ENCODE measurements at regions not wholly inside any gene's neighbourhood (a gene's known extent, or its start where the extent isn't known, plus 50 kb on each side); places are given as distances from the start of the nearest gene placed in this dataset.
"Not testable (repeated sequence)": the region's sequence is repeated elsewhere in the genome, so short reads cannot be mapped to it uniquely, and the experiment has no call there.

DNA sequence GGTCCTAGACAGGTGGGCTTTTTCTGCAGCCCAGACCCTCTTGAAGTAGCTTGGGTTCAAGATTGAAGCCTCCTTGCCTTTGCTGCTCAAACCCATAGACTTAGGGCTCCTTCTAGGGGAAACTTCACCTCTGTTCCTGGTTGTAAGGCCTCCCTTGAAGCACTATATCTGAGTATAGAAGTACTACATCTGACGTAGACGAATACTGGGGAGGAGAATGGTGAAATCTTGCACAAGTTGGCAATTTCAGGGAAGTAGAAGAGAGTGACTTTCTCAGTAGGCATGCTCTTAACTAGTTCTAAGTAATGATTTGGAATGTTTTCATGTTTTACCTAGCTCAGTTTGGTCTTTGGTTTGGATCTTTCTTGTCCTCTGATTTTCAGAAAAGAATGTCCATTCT, 71.7 kb upstream of the ZNG1B start:
- not testable (repeated sequence) for H3K27ac ChIP-seq (ENCODE audit: insufficient read depth, low read depth, low read length, poor library complexity, severe bottlenecking); H3K9me3 ChIP-seq (ENCODE audit: control insufficient read depth, low read length); H3K4me1 ChIP-seq (ENCODE audit: control insufficient read depth, insufficient read depth, low read length); H3K27me3 ChIP-seq (ENCODE audit: control insufficient read depth, insufficient read depth, low read length, poor library complexity, severe bottlenecking); H3K36me3 ChIP-seq (ENCODE audit: control insufficient read depth, insufficient read depth, low read length); H3K4me3 ChIP-seq (ENCODE audit: insufficient read depth, low read depth, low read length)
- WGBS, 2 experiments = 90 to 98% methylated on average over 2 of the region's 2 CpGs

DNA sequence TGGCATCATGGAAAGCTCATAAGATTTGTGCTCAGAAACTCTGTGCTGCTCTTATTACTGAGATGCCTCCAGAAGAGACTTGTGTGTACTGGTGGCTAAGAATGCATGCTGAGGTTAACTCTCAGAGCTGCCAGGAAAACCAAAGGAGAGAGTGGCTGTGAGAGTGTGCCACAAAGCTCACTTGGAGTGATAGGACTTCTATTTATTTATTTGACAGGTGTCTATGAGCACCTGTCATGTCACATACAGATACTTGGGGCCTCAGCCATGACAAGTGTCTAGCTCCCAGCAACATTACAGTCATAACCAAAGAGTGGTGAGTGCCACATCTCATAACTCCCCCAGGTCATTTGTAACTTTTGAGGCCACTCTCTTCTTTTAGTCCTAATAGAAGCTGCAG, 72.2 kb upstream of the ZNG1B start:
- not testable (repeated sequence) for H3K36me3 ChIP-seq (ENCODE audit: control insufficient read depth, insufficient read depth, low read length); H3K27ac ChIP-seq (ENCODE audit: insufficient read depth, low read depth, low read length, poor library complexity, severe bottlenecking); H3K4me1 ChIP-seq (ENCODE audit: control insufficient read depth, insufficient read depth, low read length); H3K9me3 ChIP-seq (ENCODE audit: control insufficient read depth, low read length); H3K4me3 ChIP-seq (ENCODE audit: insufficient read depth, low read depth, low read length); H3K27me3 ChIP-seq (ENCODE audit: control insufficient read depth, insufficient read depth, low read length, poor library complexity, severe bottlenecking)

- peaks cover 26% of the 10 kb centered on the region for H3K27me3 ChIP-seq (ENCODE audit: control insufficient read depth, insufficient read depth, low read length, poor library complexity, severe bottlenecking)
- H3K36me3 ChIP-seq (ENCODE audit: control insufficient read depth, insufficient read depth, low read length) = no peaks in the 10 kb centered on the region
- H3K27ac ChIP-seq (ENCODE audit: insufficient read depth, low read depth, low read length, poor library complexity, severe bottlenecking) = no peak overlapping the region
- H3K4me3 ChIP-seq (ENCODE audit: insufficient read depth, low read depth, low read length) = no peak overlapping the region
- H3K9me3 ChIP-seq (ENCODE audit: control insufficient read depth, low read length) = no peaks in the 10 kb centered on the region
- 89 to 95% methylated on average over 3 of the region's 3 CpGs for WGBS, 2 experiments
- peaks cover 3% of the 10 kb centered on the region for H3K4me1 ChIP-seq (ENCODE audit: control insufficient read depth, insufficient read depth, low read length)
These were observed 76.4 kb upstream of the ZNG1B start for GRCh38 chr2:113361051-113361450.

DNA sequence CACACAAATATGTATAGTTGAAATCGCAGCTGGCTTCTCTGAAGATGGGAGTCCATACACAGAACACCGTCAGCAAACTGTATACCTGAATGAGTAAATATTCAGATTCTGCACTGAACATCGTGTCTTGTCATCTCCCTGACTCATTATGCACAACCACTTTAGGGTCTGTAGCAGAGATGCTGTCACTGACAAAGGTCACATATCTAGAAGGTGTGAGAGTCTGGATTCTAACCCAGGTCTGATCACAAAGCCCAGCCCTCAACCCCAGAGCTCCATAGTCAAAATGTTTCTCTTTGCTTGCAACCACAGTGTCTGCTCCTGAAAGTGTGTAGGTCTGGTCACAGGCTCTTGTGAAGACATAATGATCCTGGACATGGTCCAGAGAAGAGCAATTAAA, 78.3 kb upstream of the PAX8 start:
- Histone ChIP-seq H3K4me3 (ENCODE audit: insufficient read depth, low read depth, low read length) (no peak overlapping the region), H3K27ac (ENCODE audit: insufficient read depth, low read depth, low read length, poor library complexity, severe bottlenecking) (no peak overlapping the region), H3K4me1 (ENCODE audit: control insufficient read depth, insufficient read depth, low read length) (peaks cover 12% of the 10 kb centered on the region), H3K27me3 (ENCODE audit: control insufficient read depth, insufficient read depth, low read length, poor library complexity, severe bottlenecking) (peaks cover 54% of the 10 kb centered on the region), H3K9me3 (ENCODE audit: control insufficient read depth, low read length) (no peaks in the 10 kb centered on the region), H3K36me3 (ENCODE audit: control insufficient read depth, insufficient read depth, low read length) (no peaks in the 10 kb centered on the region)
- WGBS, 2 experiments = 94 to 95% methylated on average over 3 of the region's 3 CpGs

- Histone ChIP-seq H3K4me1 (ENCODE audit: control insufficient read depth, insufficient read depth, low read length) (peaks cover 12% of the 10 kb centered on the region), H3K27me3 (ENCODE audit: control insufficient read depth, insufficient read depth, low read length, poor library complexity, severe bottlenecking) (peaks cover 55% of the 10 kb centered on the region)
- WGBS, 2 experiments = 92 to 96% methylated on average over 5 of the region's 5 CpGs
- not testable (repeated sequence) for H3K36me3 ChIP-seq (ENCODE audit: control insufficient read depth, insufficient read depth, low read length); H3K4me3 ChIP-seq (ENCODE audit: insufficient read depth, low read depth, low read length); H3K9me3 ChIP-seq (ENCODE audit: control insufficient read depth, low read length); H3K27ac ChIP-seq (ENCODE audit: insufficient read depth, low read depth, low read length, poor library complexity, severe bottlenecking)
These were observed 77.6 kb upstream of the PAX8 start for GRCh38 chr2:113356284-113356683.

- WGBS, 2 experiments = 55 to 56% methylated on average over 7 to 8 of the region's 8 CpGs
- Histone ChIP-seq H3K27me3 (ENCODE audit: control insufficient read depth, insufficient read depth, low read length, poor library complexity, severe bottlenecking) (peaks cover 53% of the 10 kb centered on the region), H3K4me1 (ENCODE audit: control insufficient read depth, insufficient read depth, low read length) (peaks cover 12% of the 10 kb centered on the region)
- H3K36me3 ChIP-seq (ENCODE audit: control insufficient read depth, insufficient read depth, low read length); H3K9me3 ChIP-seq (ENCODE audit: control insufficient read depth, low read length); H3K4me3 ChIP-seq (ENCODE audit: insufficient read depth, low read depth, low read length); H3K27ac ChIP-seq (ENCODE audit: insufficient read depth, low read depth, low read length, poor library complexity, severe bottlenecking): not testable (repeated sequence)
These were observed 76.8 kb upstream of the PAX8 start for GRCh38 chr2:113355339-113356015.

DNA sequence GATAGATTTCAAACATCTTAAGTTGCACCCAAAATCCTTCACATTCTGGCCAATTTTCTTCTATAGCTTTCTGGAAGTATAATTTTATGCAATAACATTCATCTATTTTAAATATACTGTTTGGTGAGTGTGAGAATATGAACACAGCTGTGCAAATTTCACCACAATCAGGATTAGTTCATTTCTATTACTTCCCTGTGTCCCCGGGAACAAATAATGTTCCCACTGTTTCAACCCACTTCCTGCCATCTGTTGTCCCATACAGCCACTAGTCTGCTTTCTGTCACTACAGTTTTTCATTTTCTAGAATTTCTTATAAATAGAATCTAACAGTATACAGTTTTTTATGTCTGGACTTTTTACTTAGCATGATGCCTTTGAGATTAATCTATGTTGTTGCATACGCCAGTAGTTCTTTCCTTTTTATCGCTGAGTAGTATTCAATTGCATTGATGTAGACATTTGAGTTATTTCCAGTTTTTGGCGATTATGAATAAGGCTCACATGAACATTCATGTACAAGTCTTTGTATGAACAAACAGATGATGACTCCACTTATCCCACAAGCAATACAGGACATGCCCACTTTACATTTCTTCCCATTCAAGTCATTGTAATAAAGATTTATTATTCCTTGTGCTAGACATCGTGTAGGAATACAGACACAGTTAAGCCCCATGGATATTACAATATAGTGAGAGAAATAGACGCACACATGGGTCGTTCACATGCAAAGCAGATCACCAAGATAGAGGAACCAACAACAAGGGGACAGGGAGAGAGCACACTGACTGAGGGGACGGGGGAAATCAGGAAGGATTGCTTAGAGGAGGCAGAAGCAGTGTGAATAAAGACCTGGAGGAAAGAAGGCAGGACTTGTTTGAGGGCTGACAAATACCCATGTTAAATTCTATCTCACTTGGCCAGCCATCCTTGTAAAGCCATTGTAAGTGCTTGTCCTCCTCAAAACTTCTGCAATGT, 72.9 kb upstream of the PAX8 start:
- no peaks in the 10 kb centered on the region for H3K36me3 ChIP-seq (ENCODE audit: control insufficient read depth, insufficient read depth, low read length)

GRCh38 chr2:113343800-113344199, 65.1 kb upstream of the PAX8 start:
- 94 to 95% methylated on average over 1 of the region's 1 CpG for WGBS, 2 experiments
- H3K4me1 ChIP-seq (ENCODE audit: control insufficient read depth, insufficient read depth, low read length); H3K9me3 ChIP-seq (ENCODE audit: control insufficient read depth, low read length); H3K27ac ChIP-seq (ENCODE audit: insufficient read depth, low read depth, low read length, poor library complexity, severe bottlenecking); H3K36me3 ChIP-seq (ENCODE audit: control insufficient read depth, insufficient read depth, low read length); H3K27me3 ChIP-seq (ENCODE audit: control insufficient read depth, insufficient read depth, low read length, poor library complexity, severe bottlenecking); H3K4me3 ChIP-seq (ENCODE audit: insufficient read depth, low read depth, low read length): not testable (repeated sequence)

More for the DNA sequence above, 72.9 kb upstream of the PAX8 start:
- Histone ChIP-seq H3K4me3 (ENCODE audit: insufficient read depth, low read depth, low read length) (no peak overlapping the region), H3K27ac (ENCODE audit: insufficient read depth, low read depth, low read length, poor library complexity, severe bottlenecking) (no peak overlapping the region), H3K4me1 (ENCODE audit: control insufficient read depth, insufficient read depth, low read length) (peaks cover 12% of the 10 kb centered on the region), H3K27me3 (ENCODE audit: control insufficient read depth, insufficient read depth, low read length, poor library complexity, severe bottlenecking) (peaks cover 28% of the 10 kb centered on the region), H3K9me3 (ENCODE audit: control insufficient read depth, low read length) (no peaks in the 10 kb centered on the region)
- 92 to 93% methylated on average over 8 of the region's 8 CpGs for WGBS, 2 experiments

- H3K9me3 ChIP-seq (ENCODE audit: control insufficient read depth, low read length) = no peaks in the 10 kb centered on the region
- peaks cover 7% of the 10 kb centered on the region for H3K27me3 ChIP-seq (ENCODE audit: control insufficient read depth, insufficient read depth, low read length, poor library complexity, severe bottlenecking)
- no peak overlapping the region for H3K4me3 ChIP-seq (ENCODE audit: insufficient read depth, low read depth, low read length)
- H3K27ac ChIP-seq (ENCODE audit: insufficient read depth, low read depth, low read length, poor library complexity, severe bottlenecking) = no peak overlapping the region
- H3K36me3 ChIP-seq (ENCODE audit: control insufficient read depth, insufficient read depth, low read length) = no peaks in the 10 kb centered on the region
- H3K4me1 ChIP-seq (ENCODE audit: control insufficient read depth, insufficient read depth, low read length) = peaks cover 6% of the 10 kb centered on the region
- WGBS, 2 experiments = 81 to 82% methylated on average over 9 of the region's 9 CpGs
These were observed 63.9 kb upstream of the PAX8 start for GRCh38 chr2:113342650-113343049.

DNA sequence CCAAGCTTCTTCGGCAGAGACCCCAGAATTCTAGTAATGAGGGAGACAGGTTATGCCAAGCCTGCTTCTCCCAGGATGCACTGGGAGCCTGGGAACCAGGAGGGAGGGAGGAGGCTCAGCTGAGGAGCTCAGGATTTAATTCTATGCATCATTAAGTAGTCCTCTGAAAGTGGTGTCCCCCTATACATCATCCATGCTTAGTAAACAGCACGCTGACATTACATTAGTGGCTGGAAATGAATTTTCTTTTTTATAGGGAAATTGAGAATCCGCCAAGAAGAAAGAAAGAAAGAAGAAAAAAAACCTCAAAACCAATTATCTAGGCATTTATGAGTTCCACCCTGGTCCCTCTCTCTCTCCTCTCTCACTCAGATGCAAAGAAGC, 63.1 kb upstream of the PAX8 start:
- 92 to 100% methylated on average over 1 to 2 of the region's 3 CpGs for WGBS, 2 experiments
- H3K4me3 ChIP-seq (ENCODE audit: insufficient read depth, low read depth, low read length); H3K27ac ChIP-seq (ENCODE audit: insufficient read depth, low read depth, low read length, poor library complexity, severe bottlenecking); H3K4me1 ChIP-seq (ENCODE audit: control insufficient read depth, insufficient read depth, low read length); H3K27me3 ChIP-seq (ENCODE audit: control insufficient read depth, insufficient read depth, low read length, poor library complexity, severe bottlenecking); H3K36me3 ChIP-seq (ENCODE audit: control insufficient read depth, insufficient read depth, low read length); H3K9me3 ChIP-seq (ENCODE audit: control insufficient read depth, low read length): not testable (repeated sequence)
